AG04450 (cell line): ENCODE measurements at regions not wholly inside any gene's neighbourhood (a gene's known extent, or its start where the extent isn't known, plus 50 kb on each side); places are given as distances from the start of the nearest gene placed in this dataset.

Experiments
- CTCF ChIA-PET: fragments of 300-600, 350-600 bp; formaldehyde crosslinking; extraction: SDS; loops from one replicate; lab custom pipeline; 2022; ENCODE audit warnings: antibody characterized with exemption, inconsistent platforms; lab: Charles Lee
- POLR2A ChIA-PET: fragments of 350-600 bp; formaldehyde crosslinking; extraction: SDS; loops from one replicate; lab custom pipeline; 2021; ENCODE audit warnings: antibody characterized with exemption, inconsistent platforms; lab: Yijun Ruan, JAX
- DNase-seq: peaks from one replicate; pipeline ENCODE4 v3.0.0-alpha.2; 2011; ENCODE audit warnings: low read depth, low spot score
- H3K27ac ChIP-seq: one replicate; pipeline ENCODE4 v1.5.1; 2012; ENCODE audit warnings: low read depth, low read length, control low read depth
- H3K27me3 ChIP-seq: one replicate; pipeline ENCODE4 v1.6.0; 2012; ENCODE audit warnings: low read length; ENCODE audit not compliant: control insufficient read depth, insufficient read depth
- H3K4me3 ChIP-seq: 2 replicates; pipeline ENCODE4 v1.5.1; 2011; ENCODE audit warnings: mild to moderate bottlenecking, low read depth, low read length, control low read depth
- H3K9me3 ChIP-seq: 2 replicates; pipeline ENCODE4 v1.5.1; 2012; ENCODE audit warnings: low read length; ENCODE audit not compliant: control insufficient read depth, insufficient read depth
- TF ChIP-seq, protein P1 (sequence below): IDR thresholded peaks from 2 replicates; pipeline ENCODE4 v1.5.1; 2011; ENCODE audit warnings: low read depth, low read length, control low read depth, inconsistent platforms

DNA sequence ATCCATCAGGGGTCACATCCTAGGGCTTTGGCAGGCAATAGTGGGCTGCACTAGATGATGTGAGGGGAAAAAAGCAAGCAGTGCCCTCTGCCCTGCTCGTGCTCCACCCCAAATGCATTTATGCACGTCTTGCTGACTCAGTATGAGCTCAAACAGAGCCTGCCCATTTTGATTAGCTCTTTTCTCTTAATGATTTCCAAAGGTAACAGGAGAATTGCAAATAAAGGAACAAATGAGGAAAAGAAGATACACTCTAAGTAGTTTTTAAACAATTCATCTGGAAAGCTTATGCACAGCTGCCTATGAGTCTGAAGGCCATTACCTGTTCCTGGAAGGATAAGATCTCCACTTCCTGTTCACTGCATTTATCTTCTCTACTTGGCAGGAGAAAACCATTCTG, 364.2 kb downstream of the TMEM232 start:
- H3K27ac ChIP-seq = no peak overlapping the region
- no peak overlapping the region for H3K4me3 ChIP-seq
- DNase-seq = no peak
- CTCF ChIA-PET = no interaction called here
- TF ChIP-seq, protein P1, sequence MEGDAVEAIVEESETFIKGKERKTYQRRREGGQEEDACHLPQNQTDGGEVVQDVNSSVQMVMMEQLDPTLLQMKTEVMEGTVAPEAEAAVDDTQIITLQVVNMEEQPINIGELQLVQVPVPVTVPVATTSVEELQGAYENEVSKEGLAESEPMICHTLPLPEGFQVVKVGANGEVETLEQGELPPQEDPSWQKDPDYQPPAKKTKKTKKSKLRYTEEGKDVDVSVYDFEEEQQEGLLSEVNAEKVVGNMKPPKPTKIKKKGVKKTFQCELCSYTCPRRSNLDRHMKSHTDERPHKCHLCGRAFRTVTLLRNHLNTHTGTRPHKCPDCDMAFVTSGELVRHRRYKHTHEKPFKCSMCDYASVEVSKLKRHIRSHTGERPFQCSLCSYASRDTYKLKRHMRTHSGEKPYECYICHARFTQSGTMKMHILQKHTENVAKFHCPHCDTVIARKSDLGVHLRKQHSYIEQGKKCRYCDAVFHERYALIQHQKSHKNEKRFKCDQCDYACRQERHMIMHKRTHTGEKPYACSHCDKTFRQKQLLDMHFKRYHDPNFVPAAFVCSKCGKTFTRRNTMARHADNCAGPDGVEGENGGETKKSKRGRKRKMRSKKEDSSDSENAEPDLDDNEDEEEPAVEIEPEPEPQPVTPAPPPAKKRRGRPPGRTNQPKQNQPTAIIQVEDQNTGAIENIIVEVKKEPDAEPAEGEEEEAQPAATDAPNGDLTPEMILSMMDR = no peak
- POLR2A ChIA-PET = no interaction called here
- H3K9me3 ChIP-seq = no peaks in the 10 kb centered on the region
- no peaks in the 10 kb centered on the region for H3K27me3 ChIP-seq

DNA sequence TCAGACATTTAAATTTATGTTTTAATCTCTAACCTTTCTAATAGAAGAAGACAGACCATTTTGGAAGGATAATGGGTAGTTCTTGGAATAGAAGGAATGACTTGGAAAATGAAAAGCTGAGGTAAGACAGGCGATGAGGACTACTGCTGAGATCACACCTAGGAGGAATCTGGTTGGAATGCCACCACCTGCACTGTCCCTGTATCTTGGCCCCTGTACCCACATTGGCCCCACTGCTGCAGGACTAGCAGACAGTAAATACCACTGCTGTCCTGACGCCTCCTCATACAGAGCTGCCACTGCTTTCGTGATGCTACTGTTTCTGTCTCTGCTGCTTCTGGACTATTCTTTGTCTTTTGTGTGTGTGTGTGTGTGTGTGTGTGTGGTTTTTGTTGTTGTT, 359.8 kb downstream of the TMEM232 start:
- POLR2A ChIA-PET = no interaction called here

More for the DNA sequence above, 359.8 kb downstream of the TMEM232 start:
- CTCF ChIA-PET = no interaction called here
- no peaks in the 10 kb centered on the region for H3K27me3 ChIP-seq
- no peak for DNase-seq
- TF ChIP-seq, protein P1 = no peak
- H3K9me3 ChIP-seq = no peaks in the 10 kb centered on the region
- H3K4me3 ChIP-seq = no peak overlapping the region
- H3K27ac ChIP-seq = no peak overlapping the region
